ENCODE measurements at regions not wholly inside any gene's neighbourhood (a gene's known extent, or its start where the extent isn't known, plus 50 kb on each side); places are given as distances from the start of the nearest gene placed in this dataset.

- no peak overlapping the region for H3K27ac ChIP-seq
- TF ChIP-seq CTCF (conservative IDR thresholded peaks at IDR 0.05), result no peak
- TF ChIP-seq ZFX (IDR thresholded peaks at IDR 0.05), result no peak
These were observed 511.4 kb upstream of the CBLB start for GRCh38 chr3:106380232-106380631.

GRCh38 chr3:106381286-106381938, 512.6 kb upstream of the CBLB start:
- H3K27ac ChIP-seq, result no peak overlapping the region
- TF ChIP-seq CTCF (conservative IDR thresholded peaks at IDR 0.05), result no peak
- TF ChIP-seq ZFX (IDR thresholded peaks at IDR 0.05), result no peak

GRCh38 chr3:106381939-106382335, 513.1 kb upstream of the CBLB start:
- H3K27ac ChIP-seq, result no peak overlapping the region
- TF ChIP-seq ZFX (IDR thresholded peaks at IDR 0.05) (no peak), CTCF (conservative IDR thresholded peaks at IDR 0.05) (no peak)

GRCh38 chr3:106386050-106386449, 517.2 kb upstream of the CBLB start:
- no peak overlapping the region for H3K27ac ChIP-seq
- TF ChIP-seq CTCF (conservative IDR thresholded peaks at IDR 0.05), result no peak
- no peak for TF ChIP-seq ZFX (IDR thresholded peaks at IDR 0.05)

GRCh38 chr3:106392915-106393314, 524.1 kb upstream of the CBLB start:
- no peak overlapping the region for H3K27ac ChIP-seq
- TF ChIP-seq CTCF (conservative IDR thresholded peaks at IDR 0.05), result no peak
- no peak for TF ChIP-seq ZFX (IDR thresholded peaks at IDR 0.05)

GRCh38 chr3:106397006-106397405, 528.2 kb upstream of the CBLB start:
- H3K27ac ChIP-seq, result no peak overlapping the region
- TF ChIP-seq CTCF (conservative IDR thresholded peaks at IDR 0.05) (no peak), ZFX (IDR thresholded peaks at IDR 0.05) (no peak)

- no peak overlapping the region for H3K27ac ChIP-seq
- TF ChIP-seq ZFX (IDR thresholded peaks at IDR 0.05) (no peak), CTCF (conservative IDR thresholded peaks at IDR 0.05) (no peak)
These were observed 530.2 kb upstream of the CBLB start for GRCh38 chr3:106398891-106399600.
